ENCODE measurements at regions not wholly inside any gene's neighbourhood (a gene's known extent, or its start where the extent isn't known, plus 50 kb on each side); places are given as distances from the start of the nearest gene placed in this dataset.
"Not testable (repeated sequence)": the region's sequence is repeated elsewhere in the genome, so short reads cannot be mapped to it uniquely, and the experiment has no call there.

GRCh38 chr3:73144276-73144675, 82.8 kb downstream of the EBLN2 start:
- Histone ChIP-seq H3K27me3 (ENCODE audit: control insufficient read depth, insufficient read depth, low read length) (no peaks in the 10 kb centered on the region), H3K9me3 (ENCODE audit: control insufficient read depth, insufficient read depth, low read depth, low read length) (no peaks in the 10 kb centered on the region), H3K4me3 (ENCODE audit: low read depth in 2 of 2, low read length in 2 of 2) (no peak overlapping the region), H3K36me3 (ENCODE audit: control insufficient read depth, insufficient read depth, low read length) (no peaks in the 10 kb centered on the region), H3K27ac (ENCODE audit: low read length) (no peak overlapping the region), H3K4me1 (ENCODE audit: control insufficient read depth, insufficient read depth, low read length) (no peaks in the 10 kb centered on the region)
- no peak for ATAC-seq
- TF ChIP-seq REST (IDR thresholded peaks at IDR 0.05; ENCODE audit: insufficient read depth in 1 of 2, low read depth in 2 of 2, low read length in 1 of 2) (no peak), TCF7L2 (IDR thresholded peaks at IDR 0.05; ENCODE audit: low read depth, low read length) (no peak), POLR2AphosphoS5 (IDR thresholded peaks at IDR 0.05; ENCODE audit: low read depth, low read length) (no peak), SIN3A (IDR thresholded peaks at IDR 0.05; ENCODE audit: borderline replicate concordance, insufficient read depth, low read depth, low read length) (no peak), CTCF (IDR thresholded peaks at IDR 0.05) (no peak)
- in situ Hi-C loops (cut with HindIII; ENCODE audit: low pct_unique_long_range_greater_than_20kb, low sequenced_read_pairs), result no loop called here
- DNase-seq (ENCODE audit: low read depth, low spot score), result no peak
- ChIA-PET POLR2A (no interaction called here), CTCF (no interaction called here)
- intact Hi-C loops (cut with micrococcal nuclease; ENCODE audit: unreplicated experiment), result no loop called here
- BruUV-seq (replicated peaks), result no TSS peak

- intact Hi-C loops (cut with micrococcal nuclease; ENCODE audit: unreplicated experiment) (no loop called here), in situ Hi-C loops (cut with HindIII; ENCODE audit: low pct_unique_long_range_greater_than_20kb, low sequenced_read_pairs) (no loop called here)
- CTCF ChIA-PET, result no interaction called here
- Histone ChIP-seq H3K4me1 (ENCODE audit: control insufficient read depth, insufficient read depth, low read length) (no peaks in the 10 kb centered on the region), H3K27ac (ENCODE audit: low read length) (no peak overlapping the region), H3K9me3 (ENCODE audit: control insufficient read depth, insufficient read depth, low read depth, low read length) (no peaks in the 10 kb centered on the region), H3K36me3 (ENCODE audit: control insufficient read depth, insufficient read depth, low read length) (no peaks in the 10 kb centered on the region), H3K27me3 (ENCODE audit: control insufficient read depth, insufficient read depth, low read length) (no peaks in the 10 kb centered on the region), H3K4me3 (ENCODE audit: low read depth in 2 of 2, low read length in 2 of 2) (no peak overlapping the region)
- no peak for DNase-seq (ENCODE audit: low read depth, low spot score)
- no TSS peak for BruUV-seq (replicated peaks)
- ATAC-seq, result no peak
- POLR2A ChIA-PET, result no interaction called here
- no peak for TF ChIP-seq TCF7L2 (IDR thresholded peaks at IDR 0.05; ENCODE audit: low read depth, low read length)
- TF ChIP-seq POLR2AphosphoS5 (IDR thresholded peaks at IDR 0.05; ENCODE audit: low read depth, low read length), result no peak
- TF ChIP-seq SIN3A (IDR thresholded peaks at IDR 0.05; ENCODE audit: borderline replicate concordance, insufficient read depth, low read depth, low read length), result no peak
- TF ChIP-seq REST (IDR thresholded peaks at IDR 0.05; ENCODE audit: insufficient read depth in 1 of 2, low read depth in 2 of 2, low read length in 1 of 2), result no peak
- TF ChIP-seq CTCF (IDR thresholded peaks at IDR 0.05), result no peak
These were observed 83.4 kb downstream of the EBLN2 start for GRCh38 chr3:73144828-73145227.

GRCh38 chr3:73147479-73147878, 86.0 kb downstream of the EBLN2 start:
- H3K27me3 ChIP-seq (ENCODE audit: control insufficient read depth, insufficient read depth, low read length); BruUV-seq (replicated peaks); H3K9me3 ChIP-seq (ENCODE audit: control insufficient read depth, insufficient read depth, low read depth, low read length); intact Hi-C loops (cut with micrococcal nuclease; ENCODE audit: unreplicated experiment); CTCF ChIA-PET; in situ Hi-C loops (cut with HindIII; ENCODE audit: low pct_unique_long_range_greater_than_20kb, low sequenced_read_pairs); H3K4me1 ChIP-seq (ENCODE audit: control insufficient read depth, insufficient read depth, low read length); H3K36me3 ChIP-seq (ENCODE audit: control insufficient read depth, insufficient read depth, low read length); DNase-seq (ENCODE audit: low read depth, low spot score); POLR2A ChIA-PET; H3K27ac ChIP-seq (ENCODE audit: low read length); H3K4me3 ChIP-seq (ENCODE audit: low read depth in 2 of 2, low read length in 2 of 2); ATAC-seq: not testable (repeated sequence)

Data from Panc1 (cell line).